SK-N-SH treated with all-trans-retinoic acid at 6 μM for 48 hours (cell line): ENCODE measurements at regions not wholly inside any gene's neighbourhood (a gene's known extent, or its start where the extent isn't known, plus 50 kb on each side); places are given as distances from the start of the nearest gene placed in this dataset.

ENCODE experiments used
- ATAC-seq: fragments of 200-7000 bp; cut with Tn5 transposase; 3 replicates; pipeline ENCODE4 v1.9.1; 2020; ENCODE audit warnings: mild to moderate bottlenecking, moderate library complexity
- ARNTL ChIP-seq: fragments of 450-650 bp; formaldehyde crosslinking; IDR thresholded peaks from 2 replicates; pipeline ENCODE4 v1.5.0; 2020; ENCODE audit warnings: low read depth, mild to moderate bottlenecking, moderate library complexity, borderline replicate concordance
- BACH2 ChIP-seq: fragments of 250-450 bp; sonication (Bioruptor Pico); IDR thresholded peaks from 2 replicates; pipeline ENCODE4 v1.9.0; 2021; ENCODE audit warnings: mild to moderate bottlenecking, borderline replicate concordance
- CREB5 ChIP-seq: fragments of 250-450 bp; sonication (Bioruptor Pico); IDR thresholded peaks from 2 replicates; pipeline ENCODE4 v1.5.1; 2020; ENCODE audit warnings: low read depth, mild to moderate bottlenecking, moderate library complexity
- CSDC2 ChIP-seq: fragments of 250-450 bp; sonication (Bioruptor Pico); IDR thresholded peaks from 2 replicates; pipeline ENCODE4 v1.5.0; 2020; ENCODE audit warnings: mild to moderate bottlenecking, moderate library complexity
- ESRRG ChIP-seq: fragments of 250-450 bp; sonication (Bioruptor Pico); IDR thresholded peaks from 2 replicates; pipeline ENCODE4 v1.6.1; 2021; ENCODE audit warnings: mild to moderate bottlenecking
- GLIS3 ChIP-seq: fragments of 250-450 bp; sonication (Bioruptor Pico); IDR thresholded peaks from 2 replicates; pipeline ENCODE4 v1.5.0; 2020; ENCODE audit warnings: mild to moderate bottlenecking, moderate library complexity
- ISL1 ChIP-seq: fragments of 250-450 bp; sonication (Bioruptor Pico); IDR thresholded peaks from 2 replicates; pipeline ENCODE4 v2.1.2; 2022; ENCODE audit warnings: mild to moderate bottlenecking, moderate library complexity
- OSR1 ChIP-seq: fragments of 250-450 bp; sonication (Bioruptor Pico); IDR thresholded peaks from 2 replicates; pipeline ENCODE4 v1.8.0; 2022; ENCODE audit warnings: moderate library complexity, mild to moderate bottlenecking, inconsistent platforms
- PATZ1 ChIP-seq: fragments of 250-450 bp; sonication (Bioruptor Pico); IDR thresholded peaks from 2 replicates; pipeline ENCODE4 v1.8.0; 2020; ENCODE audit warnings: mild to moderate bottlenecking, moderate library complexity, borderline replicate concordance
- PPARA ChIP-seq: fragments of 250-450 bp; sonication (Bioruptor Pico); IDR thresholded peaks from 2 replicates; pipeline ENCODE4 v1.5.0; 2020; ENCODE audit warnings: mild to moderate bottlenecking, borderline replicate concordance
- RARB ChIP-seq: fragments of 250-450 bp; sonication (Bioruptor Pico); IDR thresholded peaks from 2 replicates; pipeline ENCODE4 v1.8.0; 2021; ENCODE audit warnings: mild to moderate bottlenecking, moderate library complexity
- SNAI2 ChIP-seq: fragments of 250-450 bp; sonication (Bioruptor Pico); IDR thresholded peaks from 2 replicates; pipeline ENCODE4 v1.5.0; 2020; ENCODE audit warnings: mild to moderate bottlenecking, moderate library complexity
- TOX ChIP-seq: fragments of 250-450 bp; sonication (Bioruptor Pico); IDR thresholded peaks from 2 replicates; pipeline ENCODE4 v1.8.0; 2021; ENCODE audit warnings: mild to moderate bottlenecking, moderate library complexity, borderline replicate concordance
- TSHZ2 ChIP-seq: fragments of 250-450 bp; sonication (Bioruptor Pico); IDR thresholded peaks from 2 replicates; pipeline ENCODE4 v1.5.0; 2020; ENCODE audit warnings: mild to moderate bottlenecking, moderate library complexity
- ZC3H10 ChIP-seq: fragments of 250-450 bp; sonication (Bioruptor Pico); IDR thresholded peaks from 2 replicates; pipeline ENCODE4 v1.5.1; 2021; ENCODE audit warnings: mild to moderate bottlenecking, moderate library complexity
- ZFP3 ChIP-seq: fragments of 250-450 bp; sonication (Bioruptor Pico); IDR thresholded peaks from 2 replicates; pipeline ENCODE4 v1.5.0; 2020; ENCODE audit warnings: mild to moderate bottlenecking, moderate library complexity
- ZFP30 ChIP-seq: fragments of 450-650 bp; formaldehyde crosslinking; IDR thresholded peaks from 2 replicates; pipeline ENCODE4 v1.5.0; 2022; ENCODE audit warnings: mild to moderate bottlenecking, moderate library complexity
- ZNF565 ChIP-seq: fragments of 450-650 bp; formaldehyde crosslinking; conservative IDR thresholded peaks from 2 replicates; pipeline ENCODE4 v1.5.0; 2020; ENCODE audit warnings: low read depth, mild to moderate bottlenecking, moderate library complexity
- ZNF70 ChIP-seq: fragments of 450-650 bp; formaldehyde crosslinking; IDR thresholded peaks from 2 replicates; pipeline ENCODE4 v1.5.0; 2020; ENCODE audit warnings: mild to moderate bottlenecking, moderate library complexity
- TF ChIP-seq, protein P1 (sequence below): fragments of 250-450 bp; sonication (Bioruptor Pico); IDR thresholded peaks from 2 replicates; pipeline ENCODE4 v1.8.0; 2021; ENCODE audit warnings: low read depth, mild to moderate bottlenecking, moderate library complexity, borderline replicate concordance

DNA sequence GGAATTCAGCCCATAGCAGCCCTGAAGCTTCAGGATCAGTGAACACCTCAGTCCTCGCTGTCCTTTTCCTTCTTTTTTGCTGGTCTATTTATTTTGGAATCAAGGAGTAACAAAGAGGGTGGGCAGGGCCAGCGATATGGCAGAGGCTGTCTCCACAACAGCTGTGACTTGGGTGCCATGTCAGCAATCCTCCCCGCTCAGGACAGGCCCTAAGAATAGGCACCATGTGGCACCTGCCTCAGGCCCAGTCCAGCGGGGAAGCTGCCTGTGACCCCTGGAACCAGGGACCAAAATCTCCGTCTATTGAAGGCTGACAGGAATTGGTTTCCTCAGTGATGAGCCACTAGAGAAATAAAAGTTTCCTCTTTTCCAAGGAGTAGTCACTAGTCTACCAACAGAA, 58.6 kb upstream of the TNR start:
- TF ChIP-seq CSDC2 (CRISPR knock-in tag) (no peak), ISL1 (no peak), ZNF70 (no peak), GLIS3 (CRISPR knock-in tag) (no peak), ESRRG (CRISPR knock-in tag) (no peak), ZFP30 (CRISPR knock-in tag) (no peak), CREB5 (CRISPR knock-in tag) (no peak), SNAI2 (CRISPR knock-in tag) (no peak), TSHZ2 (CRISPR knock-in tag) (no peak), ZNF565 (no peak), OSR1 (no peak), ZFP3 (no peak), TOX (CRISPR knock-in tag) (no peak)
- TF ChIP-seq, protein P1, sequence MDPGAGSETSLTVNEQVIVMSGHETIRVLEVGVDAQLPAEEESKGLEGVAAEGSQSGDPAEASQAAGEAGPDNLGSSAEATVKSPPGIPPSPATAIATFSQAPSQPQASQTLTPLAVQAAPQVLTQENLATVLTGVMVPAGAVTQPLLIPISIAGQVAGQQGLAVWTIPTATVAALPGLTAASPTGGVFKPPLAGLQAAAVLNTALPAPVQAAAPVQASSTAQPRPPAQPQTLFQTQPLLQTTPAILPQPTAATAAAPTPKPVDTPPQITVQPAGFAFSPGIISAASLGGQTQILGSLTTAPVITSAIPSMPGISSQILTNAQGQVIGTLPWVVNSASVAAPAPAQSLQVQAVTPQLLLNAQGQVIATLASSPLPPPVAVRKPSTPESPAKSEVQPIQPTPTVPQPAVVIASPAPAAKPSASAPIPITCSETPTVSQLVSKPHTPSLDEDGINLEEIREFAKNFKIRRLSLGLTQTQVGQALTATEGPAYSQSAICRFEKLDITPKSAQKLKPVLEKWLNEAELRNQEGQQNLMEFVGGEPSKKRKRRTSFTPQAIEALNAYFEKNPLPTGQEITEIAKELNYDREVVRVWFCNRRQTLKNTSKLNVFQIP (CRISPR knock-in tag) = no peak
- no peak for ATAC-seq

DNA sequence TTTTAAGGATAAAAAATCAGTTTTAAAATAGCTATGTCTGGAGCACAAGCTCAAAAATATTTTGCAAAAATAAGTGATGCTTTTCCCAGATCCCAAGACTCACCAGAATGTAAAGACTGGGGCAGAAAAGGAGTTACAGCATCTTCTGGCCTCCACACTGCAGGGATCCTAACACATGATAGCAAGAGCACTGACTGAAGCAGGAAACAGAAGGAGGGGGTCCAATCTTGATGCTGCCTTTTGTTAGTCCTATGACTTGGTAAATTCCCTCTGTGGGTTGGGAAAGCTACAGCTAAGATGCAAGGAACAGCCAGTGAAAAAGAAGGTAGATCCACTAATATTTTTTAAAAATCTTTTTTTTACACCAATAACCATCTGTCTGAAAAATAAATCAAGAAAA, 54.2 kb upstream of the TNR start:
- no peak for ATAC-seq
- TF ChIP-seq ZC3H10 (CRISPR knock-in tag) (no peak), TSHZ2 (CRISPR knock-in tag) (no peak), PATZ1 (CRISPR knock-in tag) (no peak), ZNF70 (no peak), CREB5 (CRISPR knock-in tag) (no peak), ZFP30 (CRISPR knock-in tag) (no peak), BACH2 (CRISPR knock-in tag) (no peak), ISL1 (no peak), CSDC2 (CRISPR knock-in tag) (no peak), RARB (CRISPR knock-in tag) (no peak), ESRRG (CRISPR knock-in tag) (no peak), TOX (CRISPR knock-in tag) (no peak), PPARA (CRISPR knock-in tag) (no peak), ARNTL (CRISPR knock-in tag) (no peak), SNAI2 (CRISPR knock-in tag) (no peak)
- TF ChIP-seq, protein P1 (CRISPR knock-in tag) = no peak
